Uterus (tissue), 3 donors: ENCODE measurements at regions not wholly inside any gene's neighbourhood (a gene's known extent, or its start where the extent isn't known, plus 50 kb on each side); places are given as distances from the start of the nearest gene placed in this dataset.
A peak's percentile ranks its signal among the peaks of the same experiment; 100 is the strongest.

Source experiments
- DNase-seq, 2 donors: peaks; one replicate each; pipeline ENCODE4 v3.0.0-alpha.2; 2019 to 2020
- H3K27ac ChIP-seq, 2 donors: fragments of 200-600 bp; sonication (generic); 1 replicate in 1 of 2; 2 replicates in 1 of 2; pipeline ENCODE4 v1.5.1; 2016 to 2018
- H3K27me3 ChIP-seq, 2 donors: fragments of 200-600 bp; sonication (generic); one replicate each; pipeline ENCODE4 v1.5.1; 2018 to 2019; ENCODE audit warnings: control low read depth in 1 of 2
- H3K36me3 ChIP-seq, 2 donors: fragments of 200-600 bp; sonication (generic); one replicate each; pipeline ENCODE4 v1.5.1; 2019; ENCODE audit warnings: control low read depth in 1 of 2
- H3K4me1 ChIP-seq, 2 donors: fragments of 200-600 bp; sonication (generic); one replicate each; pipeline ENCODE4 v1.5.1; 2018 to 2019; ENCODE audit warnings: control low read depth in 1 of 2
- H3K4me3 ChIP-seq, 2 donors: fragments of 200-600 bp; sonication (generic); 1 replicate in 1 of 2; 2 replicates in 1 of 2; pipeline ENCODE4 v1.5.1; 2018 to 2019; ENCODE audit warnings: mild to moderate bottlenecking in 1 of 2
- H3K9me3 ChIP-seq, 2 donors: fragments of 200-600 bp; sonication (generic); one replicate each; pipeline ENCODE4 v1.5.1; 2019; ENCODE audit warnings: control low read depth in 1 of 2
- POLR2A ChIP-seq, 2 donors: fragments of 450-650 bp; IDR thresholded peaks; one replicate each; pipeline ENCODE4 v1.6.1; 2016; ENCODE audit warnings: antibody characterized with exemption in 2 of 2, mild to moderate bottlenecking in 1 of 2, moderate library complexity in 1 of 2
- intact Hi-C: fragments of 100-400 bp; cut with DNase I; formaldehyde crosslinking; loops from one replicate; pipeline ENCODE4 v1.15.1; 2023; ENCODE audit warnings: low total_unique reads
- TF ChIP-seq, protein P1 (sequence below), 4 experiments: fragments of 200-600 bp in 2 of 4; fragments of 450-650 bp in 2 of 4; sonication (generic) in 2 of 4; IDR thresholded peaks; one replicate each; pipeline ENCODE4 v1.5.1; 2016 to 2019; ENCODE audit warnings: antibody characterized with exemption in 4 of 4, mild to moderate bottlenecking in 2 of 4, moderate library complexity in 1 of 4
- donor health status: DM: yes; HTN: yes; CAD: no.

GRCh38 chr16:86245351-86245750 is 265.0 kb upstream of the FOXF1 start:
- intact Hi-C loops: no loop called here
- Histone ChIP-seq H3K36me3 (no peaks in the 10 kb centered on the region), H3K27ac (no peak overlapping the region), H3K4me1 (no peaks in the 10 kb centered on the region), H3K9me3 (no peaks in the 10 kb centered on the region), H3K4me3 (no peak overlapping the region), H3K27me3 (no peaks in the 10 kb centered on the region)
- DNase-seq: no peak
- TF ChIP-seq, protein P1, sequence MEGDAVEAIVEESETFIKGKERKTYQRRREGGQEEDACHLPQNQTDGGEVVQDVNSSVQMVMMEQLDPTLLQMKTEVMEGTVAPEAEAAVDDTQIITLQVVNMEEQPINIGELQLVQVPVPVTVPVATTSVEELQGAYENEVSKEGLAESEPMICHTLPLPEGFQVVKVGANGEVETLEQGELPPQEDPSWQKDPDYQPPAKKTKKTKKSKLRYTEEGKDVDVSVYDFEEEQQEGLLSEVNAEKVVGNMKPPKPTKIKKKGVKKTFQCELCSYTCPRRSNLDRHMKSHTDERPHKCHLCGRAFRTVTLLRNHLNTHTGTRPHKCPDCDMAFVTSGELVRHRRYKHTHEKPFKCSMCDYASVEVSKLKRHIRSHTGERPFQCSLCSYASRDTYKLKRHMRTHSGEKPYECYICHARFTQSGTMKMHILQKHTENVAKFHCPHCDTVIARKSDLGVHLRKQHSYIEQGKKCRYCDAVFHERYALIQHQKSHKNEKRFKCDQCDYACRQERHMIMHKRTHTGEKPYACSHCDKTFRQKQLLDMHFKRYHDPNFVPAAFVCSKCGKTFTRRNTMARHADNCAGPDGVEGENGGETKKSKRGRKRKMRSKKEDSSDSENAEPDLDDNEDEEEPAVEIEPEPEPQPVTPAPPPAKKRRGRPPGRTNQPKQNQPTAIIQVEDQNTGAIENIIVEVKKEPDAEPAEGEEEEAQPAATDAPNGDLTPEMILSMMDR (IDR thresholded peaks at IDR 0.05): no peak
- no peak for TF ChIP-seq POLR2A (IDR thresholded peaks at IDR 0.05)

GRCh38 chr16:86245895-86246294 is 264.4 kb upstream of the FOXF1 start:
- Histone ChIP-seq H3K4me3 (no peak overlapping the region), H3K36me3 (no peaks in the 10 kb centered on the region), H3K4me1 (no peaks in the 10 kb centered on the region), H3K9me3 (no peaks in the 10 kb centered on the region), H3K27me3 (no peaks in the 10 kb centered on the region), H3K27ac (no peak overlapping the region)
- no peak for TF ChIP-seq POLR2A (IDR thresholded peaks at IDR 0.05)
- TF ChIP-seq, protein P1 (IDR thresholded peaks at IDR 0.05): no peak
- intact Hi-C loops: no loop called here
- DNase-seq: no peak

GRCh38 chr16:86248310-86248905 is 261.9 kb upstream of the FOXF1 start:
- no peak overlapping the region for H3K4me3 ChIP-seq
- no peak overlapping the region for H3K27ac ChIP-seq
- no peaks in the 10 kb centered on the region for H3K4me1 ChIP-seq
- intact Hi-C loops: no loop called here
- no peak for TF ChIP-seq POLR2A (IDR thresholded peaks at IDR 0.05)
- TF ChIP-seq, protein P1 (IDR thresholded peaks at IDR 0.05): no peak
- no peak for DNase-seq
- H3K36me3 ChIP-seq: no peaks in the 10 kb centered on the region
- H3K27me3 ChIP-seq: no peaks in the 10 kb centered on the region
- H3K9me3 ChIP-seq: no peaks in the 10 kb centered on the region

GRCh38 chr16:86249631-86250030 is 260.7 kb upstream of the FOXF1 start:
- intact Hi-C loops: no loop called here
- H3K27ac ChIP-seq: no peak overlapping the region
- DNase-seq: no peak
- H3K27me3 ChIP-seq: no peaks in the 10 kb centered on the region
- TF ChIP-seq POLR2A (IDR thresholded peaks at IDR 0.05): no peak
- TF ChIP-seq, protein P1 (IDR thresholded peaks at IDR 0.05): no peak
- no peak overlapping the region for H3K4me3 ChIP-seq
- H3K9me3 ChIP-seq: no peaks in the 10 kb centered on the region
- no peaks in the 10 kb centered on the region for H3K36me3 ChIP-seq
- no peaks in the 10 kb centered on the region for H3K4me1 ChIP-seq

- Histone ChIP-seq H3K27me3 (no peaks in the 10 kb centered on the region), H3K27ac (no peak overlapping the region), H3K36me3 (no peaks in the 10 kb centered on the region), H3K9me3 (no peaks in the 10 kb centered on the region), H3K4me1 (no peaks in the 10 kb centered on the region), H3K4me3 (no peak overlapping the region)
- intact Hi-C loops: no loop called here
- DNase-seq: no peak
- TF ChIP-seq POLR2A (IDR thresholded peaks at IDR 0.05): no peak
Observed at GRCh38 chr16:86251682-86252081, 258.6 kb upstream of the FOXF1 start.

- intact Hi-C loops: no loop called here
- H3K27ac ChIP-seq: no peak overlapping the region
- H3K4me1 ChIP-seq: no peaks in the 10 kb centered on the region
- no peak for TF ChIP-seq POLR2A (IDR thresholded peaks at IDR 0.05)
- TF ChIP-seq, protein P1 (IDR thresholded peaks at IDR 0.05): peak in 3 of 4 experiments; percentile 7 to 12 (median 8)
- H3K4me3 ChIP-seq: no peak overlapping the region
- DNase-seq: no peak
- no peaks in the 10 kb centered on the region for H3K27me3 ChIP-seq
- no peaks in the 10 kb centered on the region for H3K9me3 ChIP-seq
- no peaks in the 10 kb centered on the region for H3K36me3 ChIP-seq
Observed at GRCh38 chr16:86252596-86252995, 257.7 kb upstream of the FOXF1 start.
